ENCODE measurements at regions not wholly inside any gene's neighbourhood (a gene's known extent, or its start where the extent isn't known, plus 50 kb on each side); places are given as distances from the start of the nearest gene placed in this dataset.
"Not testable (repeated sequence)": the region's sequence is repeated elsewhere in the genome, so short reads cannot be mapped to it uniquely, and the experiment has no call there.

- Histone ChIP-seq H3K4me3 (ENCODE audit: low read depth, low read length) (no peak overlapping the region), H3K36me3 (ENCODE audit: control insufficient read depth, insufficient read depth, low read length) (no peaks in the 10 kb centered on the region), H3K27me3 (ENCODE audit: control insufficient read depth, insufficient read depth, low read length) (no peaks in the 10 kb centered on the region)
- DNase-seq (ENCODE audit: low read depth) (peak; percentile 68), FAIRE-seq (no peak)
- no peak for TF ChIP-seq CTCF (IDR thresholded peaks at IDR 0.05; ENCODE audit: insufficient read depth, low read length, severe bottlenecking)
These were observed 1186.3 kb upstream of the CELF4 start for GRCh38 chr18:38751898-38752297.

- FAIRE-seq: no peak
These were observed 1185.6 kb upstream of the CELF4 start for GRCh38 chr18:38751211-38751610.

DNA sequence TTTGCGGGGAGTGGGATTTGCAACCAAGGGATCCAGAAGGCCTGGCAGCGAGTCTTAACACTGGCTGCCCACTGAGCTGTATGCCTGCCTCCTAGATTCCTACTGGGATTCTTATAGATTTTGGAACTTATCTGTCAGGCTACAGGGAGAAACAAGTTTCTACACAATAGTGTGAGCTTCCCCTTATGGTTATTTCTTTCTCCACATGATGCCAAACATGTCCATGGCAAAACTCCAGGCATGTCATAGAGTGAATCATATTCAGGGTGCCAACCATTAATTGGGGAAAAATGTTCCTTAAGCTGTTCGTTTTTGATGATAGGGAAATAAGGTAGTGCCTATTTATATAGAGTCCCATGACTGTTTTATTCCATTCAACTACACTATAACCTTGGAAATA, 1185.2 kb upstream of the CELF4 start:
- Histone ChIP-seq H3K4me3 (ENCODE audit: low read depth, low read length) (no peak overlapping the region), H3K27me3 (ENCODE audit: control insufficient read depth, insufficient read depth, low read length) (no peaks in the 10 kb centered on the region), H3K36me3 (ENCODE audit: control insufficient read depth, insufficient read depth, low read length) (no peaks in the 10 kb centered on the region)
- FAIRE-seq: no peak
- DNase-seq (ENCODE audit: low read depth): peak; percentile 78
- no peak for TF ChIP-seq CTCF (IDR thresholded peaks at IDR 0.05; ENCODE audit: insufficient read depth, low read length, severe bottlenecking)

More at GRCh38 chr18:38751211-38751610, 1185.6 kb upstream of the CELF4 start:
- H3K27me3 ChIP-seq (ENCODE audit: control insufficient read depth, insufficient read depth, low read length): no peaks in the 10 kb centered on the region
- no peaks in the 10 kb centered on the region for H3K36me3 ChIP-seq (ENCODE audit: control insufficient read depth, insufficient read depth, low read length)
- no peak for TF ChIP-seq CTCF (IDR thresholded peaks at IDR 0.05; ENCODE audit: insufficient read depth, low read length, severe bottlenecking)
- DNase-seq (ENCODE audit: low read depth): peak; percentile 5
- no peak overlapping the region for H3K4me3 ChIP-seq (ENCODE audit: low read depth, low read length)

DNA sequence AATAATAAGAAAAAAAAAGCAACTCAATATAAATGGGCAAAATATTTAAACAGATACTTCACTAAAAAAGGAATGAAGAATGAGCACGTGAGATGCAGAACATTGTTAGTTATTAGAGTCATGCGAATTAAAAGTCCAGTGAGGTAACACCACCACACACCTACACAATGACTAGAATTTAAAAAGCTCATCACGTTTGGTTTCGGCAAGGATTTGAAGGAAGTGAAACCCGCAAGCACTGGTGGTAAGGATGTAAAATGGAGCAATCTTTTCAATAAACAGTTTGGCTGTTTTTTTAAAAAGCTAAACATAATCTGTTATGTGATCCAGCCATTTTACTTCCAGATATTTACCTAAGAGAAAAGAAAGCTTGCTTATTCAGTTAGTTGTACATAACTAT, 1181.6 kb upstream of the CELF4 start:
- no peak for TF ChIP-seq CTCF (IDR thresholded peaks at IDR 0.05; ENCODE audit: insufficient read depth, low read length, severe bottlenecking)
- Histone ChIP-seq H3K27me3 (ENCODE audit: control insufficient read depth, insufficient read depth, low read length) (no peaks in the 10 kb centered on the region), H3K36me3 (ENCODE audit: control insufficient read depth, insufficient read depth, low read length) (no peaks in the 10 kb centered on the region), H3K4me3 (ENCODE audit: low read depth, low read length) (no peak overlapping the region)
- DNase-seq (ENCODE audit: low read depth) (no peak), FAIRE-seq (no peak)

GRCh38 chr18:38720181-38720580, 1154.6 kb upstream of the CELF4 start:
- H3K36me3 ChIP-seq (ENCODE audit: control insufficient read depth, insufficient read depth, low read length); H3K27me3 ChIP-seq (ENCODE audit: control insufficient read depth, insufficient read depth, low read length); H3K4me3 ChIP-seq (ENCODE audit: low read depth, low read length); FAIRE-seq: not testable (repeated sequence)
- peak; percentile 85 for DNase-seq (ENCODE audit: low read depth)

DNA sequence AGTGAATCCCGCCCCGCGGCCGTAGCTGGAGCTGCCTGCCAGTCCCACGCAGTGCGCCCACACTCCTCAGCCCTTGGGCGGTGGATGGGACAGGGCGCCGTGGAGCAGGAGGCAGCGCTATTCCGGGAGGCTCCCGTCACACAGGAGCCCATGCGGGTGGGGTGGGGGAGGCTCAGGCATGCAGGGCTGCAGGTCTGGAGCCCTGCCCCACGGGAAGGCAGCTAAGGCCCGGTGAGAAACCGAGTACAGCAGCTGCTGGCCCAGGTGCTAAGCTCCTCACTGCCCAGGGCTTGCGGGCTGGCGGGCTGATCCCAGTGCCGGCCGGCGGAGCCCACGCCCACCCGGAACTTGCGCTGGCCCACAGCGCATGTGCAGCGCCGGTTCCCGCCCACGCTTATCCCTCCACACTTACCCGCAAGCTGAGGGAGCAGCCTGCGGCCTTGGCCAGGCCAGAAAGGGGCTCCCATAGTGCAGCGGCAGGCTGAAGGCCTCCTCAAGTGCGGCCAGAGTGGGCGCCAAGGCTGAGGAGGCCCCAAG, 1152.8 kb upstream of the CELF4 start:
- H3K4me3 ChIP-seq (ENCODE audit: low read depth, low read length): no peak overlapping the region
- TF ChIP-seq CTCF (IDR thresholded peaks at IDR 0.05; ENCODE audit: insufficient read depth, low read length, severe bottlenecking): no peak
- DNase-seq (ENCODE audit: low read depth) (no peak), FAIRE-seq (no peak)
- H3K36me3 ChIP-seq (ENCODE audit: control insufficient read depth, insufficient read depth, low read length): no peaks in the 10 kb centered on the region
- no peaks in the 10 kb centered on the region for H3K27me3 ChIP-seq (ENCODE audit: control insufficient read depth, insufficient read depth, low read length)

Measured in bronchial epithelial cell (primary cell).